Heart left ventricle (tissue), 16 donors: ENCODE measurements at regions not wholly inside any gene's neighbourhood (a gene's known extent, or its start where the extent isn't known, plus 50 kb on each side); places are given as distances from the start of the nearest gene placed in this dataset.
A peak's percentile ranks its signal among the peaks of the same experiment; 100 is the strongest.

ENCODE experiments used
- ATAC-seq, 4 donors: fragments of 200-7000 bp; cut with Tn5 transposase; one replicate each; pipeline ENCODE4 v1.9.1; 2020 to 2022; ENCODE audit warnings: moderate library complexity in 4 of 4, mild to moderate bottlenecking in 3 of 4, moderate number of reproducible peaks in 1 of 4
- DNase-seq, 5 donors: peaks; one replicate each; pipeline ENCODE4 v3.0.0-alpha.2; 2020
- H3K27ac ChIP-seq, 12 donors: fragments of 200-600 bp; sonication (generic) in 4 of 12; one replicate each; pipeline versions ENCODE4 v1.5.0 to v1.8.0; 2016 to 2022; ENCODE audit warnings: mild to moderate bottlenecking in 2 of 12
- H3K27me3 ChIP-seq, 9 donors: fragments of 200-600 bp; sonication (generic) in 2 of 9; one replicate each; pipeline versions ENCODE4 v1.5.1 to v1.8.0; 2016 to 2022; ENCODE audit warnings: mild to moderate bottlenecking in 3 of 9
- H3K36me3 ChIP-seq, 9 donors: fragments of 200-600 bp; sonication (generic) in 2 of 9; one replicate each; pipeline versions ENCODE4 v1.5.0 to v1.8.0; 2018 to 2022; ENCODE audit warnings: mild to moderate bottlenecking in 2 of 9
- H3K4me1 ChIP-seq, 12 donors: fragments of 200-600 bp; sonication (generic) in 4 of 12; one replicate each; pipeline versions ENCODE4 v1.5.0 to v1.8.0; 2016 to 2022; ENCODE audit warnings: mild to moderate bottlenecking in 3 of 12
- H3K4me3 ChIP-seq, 12 donors: fragments of 200-600 bp; sonication (generic) in 4 of 12; one replicate each; pipeline versions ENCODE4 v1.5.0 to v1.8.0; 2017 to 2022; ENCODE audit warnings: mild to moderate bottlenecking in 9 of 12, moderate library complexity in 4 of 12
- H3K9me3 ChIP-seq, 12 donors: fragments of 200-600 bp; sonication (generic) in 4 of 12; one replicate each; pipeline versions ENCODE4 v1.5.0 to v1.8.0; 2016 to 2022; ENCODE audit warnings: mild to moderate bottlenecking in 1 of 12
- CTCF ChIP-seq, 12 donors: fragments of 200-600 bp; sonication (generic) in 4 of 12; IDR thresholded peaks; one replicate each; pipeline versions ENCODE4 v1.5.0 to v1.8.0; 2018 to 2022; ENCODE audit warnings: antibody characterized with exemption in 12 of 12, mild to moderate bottlenecking in 5 of 12
- POLR2A ChIP-seq, 2 donors: fragments of 450-650 bp; IDR thresholded peaks; one replicate each; pipeline ENCODE4 v1.6.1; 2017; ENCODE audit warnings: antibody characterized with exemption in 2 of 2, mild to moderate bottlenecking in 2 of 2, moderate library complexity in 2 of 2
- WGBS, 4 donors: extraction: QIAGEN DNeasy Blood & Tissue Kit in 2 of 4; methylation state at CpG; one replicate each; pipeline versions ENCODE4 v1.1.5 to v1.1.7; 2013 to 2018; 5-methylcytosine and 5-hydroxymethylcytosine counted together
- intact Hi-C, 10 donors: fragments of 100-400 bp; cut with DNase I; formaldehyde crosslinking; loops; one replicate each; pipeline versions ENCODE4 v1.11.1 to v1.14.2; 2022
- donor health status: ischemic (EF 13 %, LVEDD 7.1; RV severe dilation, severe dysfunction).
- donor health status: healthy with polysubstance abuse.
- donor health status: DM: no; HTN: yes; CAD: no.
- donor health status: DM: no; HTN: no; CAD: no.
- donor health status: ischemic (EF 25% LVEDD 6.9; RV normal size, moderate dysfunction).
- donor health status: ischemic (EF 25% LVEDD 5.7; RV mildly dilated, moderate dysfunction).
- donor health status: healthy.
- donor health status: DM: yes; HTN: yes; CAD: no.
- donor health status: ischemic (EF 35%, LVEDD 5.7; RV mildly dilated, moderate dysfunction).
- donor health status: nonischemic (EF 11% LVEDD 7.7; RV severe dilation, severe dysfunction).
- donor health status: DM: yes; HTN: yes; CAD: no.
- donor health status: PGD.
- donor health status: ischemic (EF 29% LVEDD 5.4; RV normal size, mild dysfunction).
- donor health status: nonischemic (EF 23%, LVEDD 6.1; RV moderate dilation, normal function).

GRCh38 chr6:43962458-43962857, 164.8 kb downstream of the MRPL14 start:
- ATAC-seq, result no peak
- Histone ChIP-seq H3K4me1 (no peaks in the 10 kb centered on the region), H3K9me3 (peaks cover 0 to 3% (median 0%) of the 10 kb centered on the region in 12 donors), H3K4me3 (no peak overlapping the region), H3K27me3 (no peaks in the 10 kb centered on the region), H3K36me3 (no peaks in the 10 kb centered on the region), H3K27ac (no peak overlapping the region)
- no peak for TF ChIP-seq POLR2A (IDR thresholded peaks at IDR 0.05)
- no peak for TF ChIP-seq CTCF (IDR thresholded peaks at IDR 0.05)
- WGBS, 4 donors, result 93 to 97% (median 94%) methylated on average over 5 of the region's 5 CpGs
- no peak for DNase-seq
- intact Hi-C loops, result no loop called here

DNA sequence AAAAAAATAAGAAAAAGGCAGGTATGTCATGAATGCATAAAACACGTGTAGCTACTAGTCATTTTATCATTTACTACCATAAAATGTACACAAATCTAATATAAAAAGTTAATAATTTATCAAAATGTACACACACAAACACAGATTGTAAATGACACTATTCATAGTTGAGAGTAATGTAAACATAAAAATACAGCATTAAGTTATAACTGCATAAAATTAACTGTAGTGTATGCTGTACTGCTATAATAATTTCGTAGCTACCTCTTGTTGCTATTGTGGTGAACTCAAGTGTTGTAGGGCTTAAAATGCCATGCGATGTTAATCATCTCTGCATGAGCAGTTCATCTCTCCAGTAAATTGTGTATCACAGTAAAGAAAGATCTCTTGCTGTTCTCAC, 170.0 kb downstream of the MRPL14 start:
- Histone ChIP-seq H3K4me3 (no peak overlapping the region), H3K4me1 (peaks cover 0 to 18% (median 2%) of the 10 kb centered on the region in 12 donors), H3K9me3 (peaks cover 0 to 10% (median 0%) of the 10 kb centered on the region in 12 donors), H3K27me3 (peaks cover 0 to 7% (median 0%) of the 10 kb centered on the region in 9 donors), H3K27ac (no peak overlapping the region), H3K36me3 (no peaks in the 10 kb centered on the region)
- ATAC-seq (no peak), DNase-seq (no peak)
- no peak for TF ChIP-seq CTCF (IDR thresholded peaks at IDR 0.05)
- TF ChIP-seq POLR2A (IDR thresholded peaks at IDR 0.05), result no peak
- intact Hi-C loops, result loop anchor here in 3 of 10 donors (10.0 kb wide), 3 partner anchors 102 to 292 kb away; no protein-coding TSS in a partner anchor
- 82 to 94% (median 87%) methylated on average over 3 of the region's 3 CpGs for WGBS, 4 donors

GRCh38 chr6:43956478-43956877, 170.8 kb downstream of the MRPL14 start:
- H3K27ac ChIP-seq, result no peak overlapping the region
- H3K4me3 ChIP-seq, result no peak overlapping the region
- intact Hi-C loops, result loop anchor here in 3 of 10 donors (10.0 kb wide), 3 partner anchors 102 to 292 kb away; no protein-coding TSS in a partner anchor
- H3K4me1 ChIP-seq, result peaks cover 0 to 21% (median 3%) of the 10 kb centered on the region in 12 donors
- H3K27me3 ChIP-seq, result peaks cover 0 to 7% (median 0%) of the 10 kb centered on the region in 9 donors
- H3K36me3 ChIP-seq, result no peaks in the 10 kb centered on the region
- ATAC-seq (no peak), DNase-seq (no peak)
- TF ChIP-seq CTCF (IDR thresholded peaks at IDR 0.05) (no peak), POLR2A (IDR thresholded peaks at IDR 0.05) (no peak)
- peaks cover 0 to 10% (median 0%) of the 10 kb centered on the region in 12 donors for H3K9me3 ChIP-seq
- WGBS, 4 donors, result 90 to 95% (median 94%) methylated on average over 3 of the region's 3 CpGs

- no peak overlapping the region for H3K4me3 ChIP-seq
- intact Hi-C loops, result loop anchor here in 8 of 10 donors (1.0 to 10.0 kb wide), 16 partner anchors 38 to 290 kb away; partner anchors contain the start of gene VEGFA (in 4 of the 8)
- no peaks in the 10 kb centered on the region for H3K36me3 ChIP-seq
- WGBS, 4 donors, result 54 to 59% (median 57%) methylated on average over 8 to 12 of the region's 12 CpGs
- TF ChIP-seq POLR2A (IDR thresholded peaks at IDR 0.05), result no peak
- no peak for TF ChIP-seq CTCF (IDR thresholded peaks at IDR 0.05)
- peaks cover 0 to 10% (median 0%) of the 10 kb centered on the region in 12 donors for H3K9me3 ChIP-seq
- H3K4me1 ChIP-seq, result peaks cover 0 to 23% (median 3%) of the 10 kb centered on the region in 12 donors
- DNase-seq (peak; percentile 74 to 91 (median 81)), ATAC-seq (peak; percentile 82 to 93 (median 93))
- peaks cover 0 to 7% (median 0%) of the 10 kb centered on the region in 9 donors for H3K27me3 ChIP-seq
- peak overlapping the region; percentile 42 to 98 (median 91) for H3K27ac ChIP-seq
These were observed 172.7 kb downstream of the MRPL14 start for GRCh38 chr6:43954311-43955131.
